PFSK-1 (cell line): ENCODE measurements at regions not wholly inside any gene's neighbourhood (a gene's known extent, or its start where the extent isn't known, plus 50 kb on each side); places are given as distances from the start of the nearest gene placed in this dataset.

Source experiments
- FOXP2 ChIP-seq: optimal IDR thresholded peaks from 2 replicates; pipeline ENCODE3; 2011; ENCODE audit warnings: borderline replicate concordance, control low read depth, inconsistent platforms; ENCODE audit not compliant: insufficient read depth; ENCODE audit errors: extremely low read length, extremely low read depth
- POLR2AphosphoS5 ChIP-seq: IDR thresholded peaks from 2 replicates; pipeline ENCODE4 v1.6.1; 2012; ENCODE audit warnings: low read depth, mild to moderate bottlenecking, control low read depth, low read length, moderate library complexity
- SIN3A ChIP-seq: IDR thresholded peaks from 2 replicates; pipeline ENCODE4 v1.6.1; 2012; ENCODE audit warnings: mild to moderate bottlenecking, low read length, moderate library complexity, borderline replicate concordance; ENCODE audit not compliant: insufficient read depth
- TAF1 ChIP-seq: IDR thresholded peaks from 2 replicates; pipeline ENCODE4 v1.6.1; 2012; ENCODE audit warnings: low read length, control low read depth, borderline replicate concordance; ENCODE audit not compliant: insufficient read depth
- TF ChIP-seq, protein P1 (sequence below), 2 experiments: IDR thresholded peaks; 2 replicates each; pipeline versions ENCODE4 v1.6.1 to v1.8.0; 2011 to 2012; ENCODE audit warnings: low read depth in 2 of 2, low read length in 2 of 2, control low read depth in 1 of 2, inconsistent platforms in 1 of 2, mild to moderate bottlenecking in 1 of 2, moderate library complexity in 1 of 2; ENCODE audit not compliant: insufficient read depth in 1 of 2

DNA sequence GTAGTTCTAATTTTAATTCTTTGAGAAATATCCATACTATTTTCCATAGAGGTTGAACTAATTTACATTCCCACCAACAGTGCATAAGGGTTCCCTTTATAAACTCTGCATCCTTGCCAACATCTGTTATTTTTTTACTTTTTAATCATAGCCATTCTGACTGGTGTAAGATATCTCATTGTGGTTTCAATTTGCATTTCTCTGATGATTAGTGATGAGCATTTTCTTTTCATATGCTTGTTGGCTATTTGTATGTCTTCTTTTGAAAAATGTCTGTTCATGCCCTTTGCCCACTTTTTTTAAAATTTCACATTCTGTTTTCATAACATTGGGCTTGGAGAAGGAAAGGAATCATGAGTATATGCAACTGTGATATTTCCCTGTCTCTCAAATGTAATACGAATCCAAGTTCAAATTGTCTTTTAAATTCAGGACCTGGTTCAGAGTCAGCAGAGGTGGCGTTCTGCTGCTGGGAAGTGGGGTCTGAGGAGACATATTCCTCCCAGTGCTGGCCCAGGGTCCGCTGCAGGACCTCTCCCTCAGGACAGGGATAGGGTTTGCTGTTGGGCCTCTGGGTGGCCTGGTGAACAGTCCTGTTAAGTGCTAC is 81.2 kb upstream of the ETV6 start:
- TF ChIP-seq POLR2AphosphoS5 (no peak), TAF1 (no peak), FOXP2 (no peak), SIN3A (no peak)
- TF ChIP-seq, protein P1, sequence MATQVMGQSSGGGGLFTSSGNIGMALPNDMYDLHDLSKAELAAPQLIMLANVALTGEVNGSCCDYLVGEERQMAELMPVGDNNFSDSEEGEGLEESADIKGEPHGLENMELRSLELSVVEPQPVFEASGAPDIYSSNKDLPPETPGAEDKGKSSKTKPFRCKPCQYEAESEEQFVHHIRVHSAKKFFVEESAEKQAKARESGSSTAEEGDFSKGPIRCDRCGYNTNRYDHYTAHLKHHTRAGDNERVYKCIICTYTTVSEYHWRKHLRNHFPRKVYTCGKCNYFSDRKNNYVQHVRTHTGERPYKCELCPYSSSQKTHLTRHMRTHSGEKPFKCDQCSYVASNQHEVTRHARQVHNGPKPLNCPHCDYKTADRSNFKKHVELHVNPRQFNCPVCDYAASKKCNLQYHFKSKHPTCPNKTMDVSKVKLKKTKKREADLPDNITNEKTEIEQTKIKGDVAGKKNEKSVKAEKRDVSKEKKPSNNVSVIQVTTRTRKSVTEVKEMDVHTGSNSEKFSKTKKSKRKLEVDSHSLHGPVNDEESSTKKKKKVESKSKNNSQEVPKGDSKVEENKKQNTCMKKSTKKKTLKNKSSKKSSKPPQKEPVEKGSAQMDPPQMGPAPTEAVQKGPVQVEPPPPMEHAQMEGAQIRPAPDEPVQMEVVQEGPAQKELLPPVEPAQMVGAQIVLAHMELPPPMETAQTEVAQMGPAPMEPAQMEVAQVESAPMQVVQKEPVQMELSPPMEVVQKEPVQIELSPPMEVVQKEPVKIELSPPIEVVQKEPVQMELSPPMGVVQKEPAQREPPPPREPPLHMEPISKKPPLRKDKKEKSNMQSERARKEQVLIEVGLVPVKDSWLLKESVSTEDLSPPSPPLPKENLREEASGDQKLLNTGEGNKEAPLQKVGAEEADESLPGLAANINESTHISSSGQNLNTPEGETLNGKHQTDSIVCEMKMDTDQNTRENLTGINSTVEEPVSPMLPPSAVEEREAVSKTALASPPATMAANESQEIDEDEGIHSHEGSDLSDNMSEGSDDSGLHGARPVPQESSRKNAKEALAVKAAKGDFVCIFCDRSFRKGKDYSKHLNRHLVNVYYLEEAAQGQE (IDR thresholded peaks at IDR 0.05; ENCODE audit: insufficient read depth in 1 of 2, low read depth in 2 of 2, low read length in 2 of 2): no peak

DNA sequence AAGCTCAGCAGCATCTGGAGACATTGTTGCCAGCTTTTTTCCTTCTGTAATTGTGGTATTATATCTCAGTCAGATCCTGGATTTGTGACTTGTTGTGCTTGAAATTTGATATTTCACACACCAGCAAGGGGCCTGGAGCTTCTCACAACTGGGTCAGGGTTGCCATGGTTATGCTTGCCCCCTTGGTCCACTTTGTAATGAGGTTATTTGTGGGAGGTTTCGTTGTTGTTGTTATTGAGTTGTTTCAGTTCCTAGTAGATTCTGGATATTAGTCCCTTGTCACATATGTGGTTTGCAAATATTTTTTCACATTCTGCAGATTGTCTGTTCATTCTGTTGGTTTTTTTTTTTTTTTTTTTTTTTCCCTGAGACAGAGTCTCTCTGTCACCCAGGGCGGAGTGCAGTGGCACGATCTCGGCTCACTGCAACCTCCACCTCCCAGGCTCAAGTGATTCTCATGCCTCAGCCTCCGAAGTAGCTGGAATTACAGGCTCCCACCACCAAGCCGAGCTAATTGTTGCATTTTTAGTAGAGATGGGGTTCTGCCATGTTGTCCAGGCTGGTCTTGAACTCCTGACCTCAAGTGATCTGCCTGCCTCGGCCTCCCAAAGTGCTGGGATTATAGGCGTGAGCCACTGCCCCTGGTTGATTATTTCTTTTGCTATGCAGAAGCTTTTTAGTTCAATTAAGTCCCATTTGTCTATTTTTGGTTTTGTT is 80.6 kb upstream of the ETV6 start:
- TF ChIP-seq TAF1: no peak

DNA sequence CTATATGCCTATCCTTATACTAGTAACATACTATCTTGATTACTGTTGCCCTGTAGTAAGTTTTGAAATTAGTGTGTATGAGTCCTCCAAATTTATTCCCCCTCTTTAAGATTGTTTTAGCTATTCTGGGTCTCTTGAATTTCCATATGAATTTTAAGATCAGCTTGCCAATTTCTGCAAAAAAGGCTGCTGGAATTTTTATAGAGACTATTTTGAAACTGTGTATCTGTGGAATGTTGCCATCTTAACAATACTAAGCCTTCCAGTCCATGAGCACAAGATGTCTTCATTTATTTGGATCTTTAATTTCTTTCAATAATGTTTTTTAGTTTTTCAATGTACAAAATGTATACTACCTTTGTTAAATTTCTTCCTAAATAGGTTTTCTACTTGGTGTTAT is 79.8 kb upstream of the ETV6 start:
- no peak for TF ChIP-seq SIN3A
- TF ChIP-seq, protein P1 (IDR thresholded peaks at IDR 0.05; ENCODE audit: insufficient read depth in 1 of 2, low read depth in 2 of 2, low read length in 2 of 2): no peak
- no peak for TF ChIP-seq POLR2AphosphoS5
- TF ChIP-seq TAF1: no peak
- TF ChIP-seq FOXP2: no peak

DNA sequence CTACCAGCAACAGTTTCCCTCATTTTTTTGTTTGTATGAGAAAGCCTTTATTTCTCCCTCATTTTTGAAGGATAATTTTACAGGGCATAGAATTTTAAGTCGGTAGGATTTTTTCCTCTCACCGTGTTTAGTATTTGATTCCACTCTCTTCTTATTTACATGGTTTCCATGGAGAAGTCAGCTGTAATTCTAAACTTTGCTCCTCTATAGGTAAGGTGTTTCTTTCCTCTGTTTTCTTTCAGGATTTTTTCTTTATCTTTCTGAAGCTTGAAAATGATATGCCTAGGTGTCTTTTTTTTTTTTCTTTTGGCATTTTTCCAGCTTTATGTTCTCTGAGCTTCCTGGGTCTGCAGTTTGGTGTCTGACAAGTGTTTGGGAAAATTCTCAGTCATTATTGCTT is 75.6 kb upstream of the ETV6 start:
- TF ChIP-seq SIN3A: no peak
- TF ChIP-seq POLR2AphosphoS5: no peak
- TF ChIP-seq TAF1: no peak
- TF ChIP-seq, protein P1 (IDR thresholded peaks at IDR 0.05; ENCODE audit: insufficient read depth in 1 of 2, low read depth in 2 of 2, low read length in 2 of 2): no peak
- TF ChIP-seq FOXP2: no peak

DNA sequence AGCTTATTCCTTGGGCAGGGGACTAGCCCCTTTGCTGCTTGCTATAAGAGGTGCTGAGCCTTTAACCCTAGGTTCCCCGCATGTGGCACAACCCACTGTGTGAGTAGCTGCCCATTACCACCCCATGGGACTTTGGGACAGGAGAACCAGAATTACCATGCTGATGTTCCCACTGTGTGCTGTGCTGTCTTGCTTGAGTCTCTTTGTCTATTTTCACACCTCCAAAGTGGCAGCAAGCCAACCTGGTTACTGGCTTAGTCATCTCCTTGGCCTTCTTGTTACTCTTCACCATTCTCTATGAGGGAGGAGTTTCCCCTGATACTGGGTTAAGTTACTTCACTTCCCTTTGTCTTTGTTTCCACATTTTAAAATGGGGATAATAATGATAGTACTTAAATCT is 73.4 kb upstream of the ETV6 start:
- TF ChIP-seq FOXP2: no peak
- no peak for TF ChIP-seq TAF1
- TF ChIP-seq, protein P1 (IDR thresholded peaks at IDR 0.05; ENCODE audit: insufficient read depth in 1 of 2, low read depth in 2 of 2, low read length in 2 of 2): no peak
- no peak for TF ChIP-seq POLR2AphosphoS5
- TF ChIP-seq SIN3A: no peak
